Fibroblast of mammary gland (primary cell): ENCODE measurements at regions not wholly inside any gene's neighbourhood (a gene's known extent, or its start where the extent isn't known, plus 50 kb on each side); places are given as distances from the start of the nearest gene placed in this dataset.

Source experiments
- DNase-seq: peaks from one replicate; pipeline ENCODE4 v3.0.0-alpha.2; 2010; ENCODE audit warnings: low read depth
- H3K4me3 ChIP-seq: 2 replicates; pipeline ENCODE4 v1.5.1; 2011; ENCODE audit warnings: low read depth, mild to moderate bottlenecking, low read length, moderate library complexity; ENCODE audit not compliant: control insufficient read depth
- CTCF ChIP-seq: conservative IDR thresholded peaks from 2 replicates; pipeline ENCODE4 v1.5.1; 2011; ENCODE audit warnings: low read depth, low read length, inconsistent platforms; ENCODE audit not compliant: control insufficient read depth, insufficient read depth

- no peak overlapping the region for H3K4me3 ChIP-seq
- no peak for DNase-seq
- TF ChIP-seq CTCF = no peak
Measured at GRCh38 chr3:166257715-166258114, 420.5 kb upstream of the BCHE start.

GRCh38 chr3:166248784-166249183 lies 411.6 kb upstream of the BCHE start:
- no peak overlapping the region for H3K4me3 ChIP-seq
- TF ChIP-seq CTCF = no peak
- no peak for DNase-seq

- DNase-seq = no peak
- TF ChIP-seq CTCF = no peak
Measured at GRCh38 chr3:166243511-166243910, 406.3 kb upstream of the BCHE start.

DNA sequence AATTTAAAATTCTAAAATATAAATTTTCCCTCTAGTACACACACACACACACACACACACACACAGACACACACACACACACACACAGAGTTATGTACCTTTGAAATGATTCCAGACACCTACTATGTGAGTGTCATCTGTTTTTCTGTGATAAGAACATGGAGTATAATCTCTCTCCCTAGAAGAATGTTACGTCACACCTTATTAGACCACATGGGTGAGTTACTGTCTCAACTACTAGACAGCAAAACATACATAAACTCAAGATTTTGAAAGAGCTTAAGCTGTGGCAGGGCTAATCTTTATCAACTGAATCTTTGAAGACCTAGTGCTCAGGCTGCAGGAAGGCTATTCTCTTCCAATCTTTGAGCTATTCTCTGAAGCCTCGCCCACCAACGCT lies 385.9 kb upstream of the BCHE start:
- H3K4me3 ChIP-seq = no peak overlapping the region
- no peak for TF ChIP-seq CTCF
- DNase-seq = no peak

More at GRCh38 chr3:166243511-166243910, 406.3 kb upstream of the BCHE start:
- no peak overlapping the region for H3K4me3 ChIP-seq

GRCh38 chr3:166211451-166211850 lies 374.2 kb upstream of the BCHE start:
- H3K4me3 ChIP-seq = no peak overlapping the region
- no peak for DNase-seq

DNA sequence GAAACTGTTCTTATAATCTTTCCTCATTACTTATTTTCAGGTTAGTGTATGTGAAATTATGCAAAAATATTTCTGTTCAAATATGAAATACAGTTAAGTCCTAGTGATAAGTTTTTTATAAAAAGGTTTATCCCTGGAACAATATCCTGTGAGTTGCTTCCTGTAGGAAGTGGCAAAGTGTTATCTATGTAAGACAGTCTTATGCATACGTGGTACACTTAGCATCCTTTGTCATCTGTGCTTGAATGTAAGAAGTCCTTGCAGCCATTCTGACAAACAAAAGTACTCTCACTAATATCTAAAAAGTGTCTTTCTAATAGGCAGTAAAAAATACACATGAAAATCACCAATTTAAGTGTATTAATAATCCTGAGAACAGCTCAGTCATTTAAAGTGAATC lies 372.5 kb upstream of the BCHE start:
- no peak overlapping the region for H3K4me3 ChIP-seq
- TF ChIP-seq CTCF = no peak
- DNase-seq = no peak

More at GRCh38 chr3:166211451-166211850, 374.2 kb upstream of the BCHE start:
- no peak for TF ChIP-seq CTCF

DNA sequence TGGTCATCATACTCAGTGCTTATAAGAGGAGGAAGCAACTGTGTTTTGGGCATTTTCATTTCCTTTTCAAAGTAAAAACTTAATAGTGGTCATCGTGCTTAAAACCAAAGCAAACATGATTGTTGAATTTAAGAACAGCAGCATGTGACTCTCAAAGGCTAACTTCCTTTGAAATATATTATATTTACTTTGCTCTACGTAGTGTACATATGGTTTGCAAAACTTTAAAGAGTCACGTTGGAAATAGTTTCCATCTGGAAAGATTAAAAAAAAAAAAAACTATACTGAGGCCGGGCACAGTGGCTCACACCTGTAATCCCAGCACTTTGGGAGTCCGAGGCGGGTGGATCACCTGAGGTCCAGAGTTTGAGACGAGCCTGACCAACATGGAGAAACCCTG lies 367.9 kb upstream of the BCHE start:
- DNase-seq = no peak
- TF ChIP-seq CTCF = no peak

More for the DNA sequence above, 367.9 kb upstream of the BCHE start:
- no peak overlapping the region for H3K4me3 ChIP-seq
